ENCODE measurements at regions not wholly inside any gene's neighbourhood (a gene's known extent, or its start where the extent isn't known, plus 50 kb on each side); places are given as distances from the start of the nearest gene placed in this dataset.
A peak's percentile ranks its signal among the peaks of the same experiment; 100 is the strongest.
"Not testable (repeated sequence)": the region's sequence is repeated elsewhere in the genome, so short reads cannot be mapped to it uniquely, and the experiment has no call there.

- DNase-seq (ENCODE audit: low spot score) = no peak
These were observed 851.2 kb downstream of the EFNB2 start for GRCh38 chr13:105684216-105684615.

GRCh38 chr13:105679838-105680237, 855.6 kb downstream of the EFNB2 start:
- no peak for DNase-seq (ENCODE audit: low spot score)

- no peak for DNase-seq (ENCODE audit: low spot score)
These were observed 857.4 kb downstream of the EFNB2 start for GRCh38 chr13:105678072-105678471.

- DNase-seq (ENCODE audit: low spot score) = no peak
These were observed 862.6 kb downstream of the EFNB2 start for GRCh38 chr13:105672881-105673280.

GRCh38 chr13:105671131-105671530, 864.3 kb downstream of the EFNB2 start:
- not testable (repeated sequence) for DNase-seq (ENCODE audit: low spot score)

DNA sequence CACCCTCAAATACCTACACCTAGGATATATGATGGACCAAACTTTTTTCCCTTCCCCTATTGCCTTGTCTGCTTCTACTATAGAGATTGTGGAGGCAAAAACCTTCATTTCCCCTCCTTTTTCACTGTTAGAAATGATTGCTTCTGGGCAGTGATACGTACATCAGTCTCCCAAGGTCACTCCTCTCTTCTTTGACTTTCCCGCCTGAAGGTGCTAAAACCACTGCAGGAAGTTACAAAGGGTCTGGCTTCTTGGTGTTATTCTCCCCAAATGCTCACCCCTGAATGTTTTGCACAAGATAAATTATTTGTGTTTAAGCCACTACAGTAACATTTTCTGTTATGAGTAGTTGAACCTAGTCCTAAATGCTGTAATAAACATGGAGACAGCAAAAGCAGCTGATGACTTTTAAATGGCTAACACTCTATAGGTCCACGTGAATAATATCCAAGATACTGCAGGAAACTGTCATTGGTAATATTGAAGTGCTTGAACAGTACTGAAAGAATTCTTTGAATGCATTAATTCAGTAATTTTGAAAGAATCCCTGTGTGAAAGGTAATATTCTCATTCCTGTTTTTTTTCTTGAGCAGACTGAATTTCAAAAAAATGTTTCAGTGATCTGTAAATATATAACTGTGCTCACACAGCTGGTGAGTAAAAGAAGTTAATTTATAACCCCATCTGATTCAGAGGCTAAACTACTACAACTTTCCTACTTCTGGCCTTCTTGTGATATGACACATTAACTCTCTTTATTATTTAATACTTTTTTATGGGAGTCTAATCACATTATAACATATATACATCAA, 865.1 kb downstream of the EFNB2 start:
- DNase-seq (ENCODE audit: low spot score) = no peak

- DNase-seq (ENCODE audit: low spot score) = peak; percentile 55
These were observed 870.2 kb downstream of the EFNB2 start for GRCh38 chr13:105665284-105665683.

DNA sequence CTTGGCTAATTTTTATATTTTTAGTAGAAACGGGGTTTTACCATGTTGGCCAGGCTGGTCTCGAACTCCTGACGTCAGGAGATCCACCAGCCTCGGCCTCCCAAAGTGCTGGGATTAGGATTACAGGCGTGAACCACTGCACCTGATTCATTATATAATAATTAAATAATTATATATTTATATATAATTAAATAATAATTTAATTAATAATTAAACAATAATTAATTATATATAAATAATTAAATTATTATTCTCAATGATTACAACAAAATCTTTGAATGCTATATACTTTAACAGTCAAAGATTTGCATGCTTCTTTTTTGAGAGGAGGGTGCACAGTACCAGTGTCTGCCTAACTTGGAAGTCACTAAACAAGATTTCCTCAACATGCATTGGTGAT, 872.3 kb downstream of the EFNB2 start:
- no peak for DNase-seq (ENCODE audit: low spot score)

DNA sequence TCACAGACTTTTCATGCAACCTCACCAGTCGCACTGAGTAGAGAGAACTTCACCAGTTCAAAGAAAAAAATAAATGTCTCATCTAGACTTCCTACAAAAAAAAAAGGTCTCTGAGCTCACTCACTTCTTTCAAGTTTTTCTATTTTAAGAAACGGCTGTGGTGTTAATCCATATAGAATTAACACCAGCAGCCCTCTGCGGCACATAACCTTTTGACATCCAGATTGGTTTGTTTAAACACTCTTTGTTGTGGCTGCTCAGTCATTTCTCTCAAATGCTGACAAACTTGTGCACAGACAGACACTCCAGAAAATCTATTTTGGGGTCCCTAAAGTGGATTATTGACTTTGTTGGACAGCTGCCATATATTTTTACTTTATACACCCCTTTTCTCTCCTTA, 874.9 kb downstream of the EFNB2 start:
- DNase-seq (ENCODE audit: low spot score) = no peak

DNA sequence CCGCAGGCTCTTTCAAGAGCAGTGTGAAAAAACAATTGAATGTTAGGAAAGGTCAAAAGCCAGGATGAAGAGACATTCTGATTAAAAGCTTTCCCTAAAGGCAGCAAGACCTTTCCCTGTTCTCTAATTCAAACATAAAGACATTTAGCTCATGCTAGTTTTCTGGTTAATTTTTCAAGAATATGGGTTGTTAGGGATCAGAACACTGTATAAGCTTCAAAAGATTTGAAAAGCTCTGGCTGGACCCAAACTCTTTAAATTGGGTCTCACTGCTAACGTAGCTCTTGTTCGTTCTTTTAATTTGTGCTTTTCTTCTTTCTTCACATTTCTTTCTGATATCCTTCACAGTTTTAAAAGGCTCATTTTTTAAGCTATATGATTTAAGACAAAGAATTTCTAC, 877.0 kb downstream of the EFNB2 start:
- no peak for DNase-seq (ENCODE audit: low spot score)

- DNase-seq (ENCODE audit: low spot score) = peak; percentile 18
These were observed 880.4 kb downstream of the EFNB2 start for GRCh38 chr13:105655046-105655445.

DNA sequence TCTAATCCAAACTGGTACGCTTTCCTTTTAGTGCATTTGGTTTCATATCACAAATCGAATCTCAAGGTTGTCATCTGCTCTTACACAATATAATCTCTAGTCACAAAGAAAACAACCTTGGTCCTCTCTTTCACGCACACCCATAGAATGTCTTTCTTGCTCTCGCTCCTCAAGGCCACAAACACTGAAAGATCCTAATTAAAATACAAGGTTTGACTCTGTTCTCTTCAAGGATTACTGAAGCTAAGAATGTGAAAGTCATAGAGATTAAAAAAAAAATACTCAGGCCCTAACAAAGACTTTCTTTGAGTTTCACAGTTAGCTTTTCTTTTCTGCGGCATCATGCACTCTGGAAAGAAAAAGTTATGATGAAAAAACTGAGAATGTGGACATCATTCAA, 891.5 kb downstream of the EFNB2 start:
- DNase-seq (ENCODE audit: low spot score) = no peak

GRCh38 chr13:105642511-105642958, 892.9 kb downstream of the EFNB2 start:
- no peak for DNase-seq (ENCODE audit: low spot score)

DNA sequence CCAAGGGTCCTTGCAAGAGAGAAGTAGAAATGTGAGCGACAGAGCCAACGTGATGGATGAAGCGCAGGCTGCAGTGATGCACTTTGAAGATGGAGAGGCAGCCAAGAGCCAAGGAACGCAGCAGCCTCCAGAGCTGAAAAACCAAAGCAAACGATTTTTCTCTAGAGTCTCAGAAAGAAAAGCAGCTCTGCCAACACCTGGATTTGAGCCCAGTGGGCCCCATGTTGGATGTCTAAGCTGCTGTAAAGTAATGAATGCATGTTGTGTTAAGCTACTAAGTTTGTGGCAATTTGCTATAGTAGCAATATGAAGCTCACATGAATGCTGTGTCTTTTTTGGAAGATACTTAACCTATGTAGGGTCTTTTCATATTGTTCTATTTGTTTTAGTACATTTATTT, 894.3 kb downstream of the EFNB2 start:
- DNase-seq (ENCODE audit: low spot score) = no peak

DNA sequence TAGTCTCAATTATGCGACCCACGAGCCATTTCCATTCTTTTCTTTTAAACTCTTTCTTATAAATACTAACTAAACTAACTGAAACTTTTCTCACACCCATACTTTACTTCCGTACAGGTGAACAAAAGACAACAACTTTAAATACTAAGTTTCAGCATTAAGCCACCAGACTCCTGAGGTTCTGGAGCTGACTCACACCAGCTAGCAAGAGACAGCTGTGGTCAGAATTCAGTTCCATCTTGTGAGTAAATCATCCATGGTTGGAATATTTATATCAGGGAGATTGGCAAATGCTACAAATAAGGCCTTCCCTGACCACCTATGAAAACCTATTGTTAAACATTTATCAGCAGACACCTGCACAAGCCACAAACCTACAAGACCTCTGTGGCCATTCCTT, 897.0 kb downstream of the EFNB2 start:
- no peak for DNase-seq (ENCODE audit: low spot score)

DNA sequence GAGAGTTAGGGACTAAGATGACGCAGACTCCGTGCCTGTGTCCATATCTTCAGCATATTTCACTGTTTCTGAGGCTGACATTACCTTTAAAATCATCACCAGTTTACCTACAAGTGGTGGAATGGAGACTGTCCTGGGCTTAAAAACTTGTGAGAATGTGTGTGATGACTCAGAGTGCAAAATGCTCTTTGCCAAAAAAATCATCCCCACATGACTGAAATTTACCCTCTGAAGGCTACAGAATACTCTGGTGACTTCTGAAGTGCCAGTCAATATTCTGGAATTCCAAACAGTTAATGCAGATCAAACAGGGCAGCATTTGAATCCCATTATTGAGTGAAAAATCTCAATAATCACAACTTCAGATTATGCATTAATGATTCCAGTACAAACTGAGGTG, 901.4 kb downstream of the EFNB2 start:
- DNase-seq (ENCODE audit: low spot score) = peak; percentile 4

GRCh38 chr13:105630431-105630830, 905.0 kb downstream of the EFNB2 start:
- DNase-seq (ENCODE audit: low spot score) = no peak

DNA sequence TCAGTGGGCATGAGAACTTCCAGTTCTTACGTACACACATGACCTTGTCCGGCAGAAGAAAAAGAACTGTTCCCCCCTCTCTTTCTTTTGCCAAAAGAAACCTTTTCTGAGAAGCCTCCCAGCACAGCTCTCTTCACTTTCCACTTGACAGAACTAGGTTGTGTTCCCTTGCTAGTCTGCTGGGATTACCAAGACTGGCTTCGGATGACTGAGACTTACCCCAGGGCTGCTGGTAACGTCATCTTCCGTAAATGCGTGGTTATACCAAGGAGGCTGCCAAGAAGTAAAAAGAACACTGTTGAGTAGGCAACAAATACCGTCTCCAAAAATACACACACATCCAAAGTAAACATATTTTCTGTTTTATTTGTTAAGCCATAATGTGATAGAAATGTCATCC, 908.2 kb downstream of the EFNB2 start:
- DNase-seq (ENCODE audit: low spot score) = no peak

- no peak for DNase-seq (ENCODE audit: low spot score)
These were observed 909.8 kb downstream of the EFNB2 start for GRCh38 chr13:105625691-105626090.

GRCh38 chr13:105616333-105617075, 919.0 kb downstream of the EFNB2 start:
- peak; percentile 3 for DNase-seq (ENCODE audit: low spot score)

GRCh38 chr13:105612541-105612940, 922.9 kb downstream of the EFNB2 start:
- DNase-seq (ENCODE audit: low spot score) = no peak

DNA sequence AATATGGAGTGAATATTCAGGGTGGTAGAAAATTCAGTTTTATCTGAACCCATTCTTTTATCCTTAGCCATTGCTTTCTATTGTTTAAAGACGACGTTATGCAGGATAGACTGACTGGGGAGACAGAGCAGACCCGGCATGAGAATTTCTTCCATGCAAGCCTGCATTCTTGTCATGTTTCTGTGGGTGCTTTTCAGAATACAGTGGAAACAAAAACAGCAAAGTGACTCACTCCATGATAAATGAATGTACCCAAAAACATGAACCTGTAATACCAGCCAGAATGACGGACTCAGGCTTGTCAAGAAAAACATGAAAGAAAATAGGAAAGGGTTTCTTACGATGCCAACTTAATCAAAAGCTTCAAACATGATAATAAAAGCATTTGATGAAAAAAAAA, 924.0 kb downstream of the EFNB2 start:
- DNase-seq (ENCODE audit: low spot score) = peak; percentile 67

DNA sequence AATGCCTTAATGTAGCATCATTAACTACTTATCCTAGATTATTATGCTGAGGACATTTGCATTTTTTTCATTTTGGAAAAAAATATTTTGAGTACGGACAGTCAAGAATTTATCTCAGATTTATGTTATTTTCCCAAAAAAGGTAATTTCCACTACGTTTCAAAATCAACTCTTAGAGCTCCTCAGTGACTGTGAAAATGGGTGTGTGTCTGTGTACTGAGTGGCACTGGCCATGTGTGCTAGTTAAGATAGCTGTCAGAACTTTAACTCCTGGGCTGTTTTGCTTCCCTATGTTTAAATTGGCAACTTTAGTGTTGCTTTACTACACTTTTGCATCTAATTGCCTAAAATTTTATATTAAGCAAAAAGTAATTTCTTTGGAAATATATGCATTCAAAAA, 927.4 kb downstream of the EFNB2 start:
- DNase-seq (ENCODE audit: low spot score) = no peak

All from AG08395 (cell line).